HCT116 (cell line): ENCODE measurements at regions not wholly inside any gene's neighbourhood (a gene's known extent, or its start where the extent isn't known, plus 50 kb on each side); places are given as distances from the start of the nearest gene placed in this dataset.

Source experiments
- ATAC-seq: fragments of 200-7000 bp; cut with Tn5 transposase; 2 replicates; pipeline ENCODE4 v1.9.1; 2020; ENCODE audit warnings: mild to moderate bottlenecking, moderate library complexity
- BruUV-seq: library from RNA; stranded (reverse); fragments of 400-500 nt; replicated peaks from 2 replicates; lab custom pipeline; 2021; lab: Mats Ljungman, UMichigan
- CTCF ChIA-PET: fragments of 300-600 bp; sonication (Branson Sonifier 250); formaldehyde crosslinking; loops from one replicate; lab custom pipeline; 2021; ENCODE audit warnings: antibody characterized with exemption; lab: Charles Lee
- POLR2A ChIA-PET: fragments of 300-600, 350-600 bp; sonication (Branson Sonifier 250); formaldehyde crosslinking; loops from one replicate; lab custom pipeline; 2021; ENCODE audit warnings: antibody characterized with exemption; lab: Charles Lee
- RAD21 ChIA-PET, 2 experiments: fragments of 300-600 bp; sonication (Branson Sonifier 250); formaldehyde crosslinking; loops; one replicate each; lab custom pipeline; 2023; ENCODE audit warnings: low total read pairs in 2 of 2; ENCODE audit not compliant: uncharacterized antibody in 2 of 2, unreplicated experiment in 2 of 2, low non-redundant PET in 1 of 2; lab: Charles Lee
- DNase-seq: peaks from one replicate; pipeline ENCODE4 v3.0.0-alpha.2; 2010; ENCODE audit warnings: low read depth, low spot score
- H2AFZ ChIP-seq: fragments of 200-600 bp; shearing (Covaris generic), sonication (generic); 2 replicates; pipeline ENCODE4 v1.6.1; 2017; ENCODE audit warnings: low read depth, mixed run types, mixed read lengths, antibody characterized with exemption, low read length; ENCODE audit not compliant: poor library complexity, severe bottlenecking
- H3K27ac ChIP-seq: 2 replicates; pipeline ENCODE4 v1.5.1; 2012; ENCODE audit warnings: low read depth, low read length
- H3K27me3 ChIP-seq: fragments of 200-600 bp; sonication (generic); 2 replicates; pipeline ENCODE4 v1.6.1; 2016; ENCODE audit warnings: mixed run types, low read length, mixed read lengths; ENCODE audit not compliant: insufficient read depth
- H3K36me3 ChIP-seq, 2 experiments: fragments of 200-500 bp in 1 of 2; fragments of 200-600 bp in 1 of 2; sonication (Bioruptor generic) in 1 of 2; sonication (generic) in 1 of 2; 2 replicates each; pipeline versions ENCODE4 v1.5.1 to v1.6.1; 2014 to 2016; ENCODE audit warnings: low read length in 2 of 2, inconsistent platforms in 1 of 2, mixed read lengths in 1 of 2, mixed run types in 1 of 2; ENCODE audit not compliant: insufficient read depth in 2 of 2, control insufficient read depth in 1 of 2
- H3K4me1 ChIP-seq, 2 experiments: fragments of 200-600 bp in 1 of 2; sonication (generic) in 1 of 2; 2 replicates each; pipeline versions ENCODE4 v1.5.1 to v1.6.1; 2012 to 2017; ENCODE audit warnings: low read length in 2 of 2, inconsistent platforms in 1 of 2, mild to moderate bottlenecking in 1 of 2, mixed read lengths in 1 of 2, mixed run types in 1 of 2, moderate library complexity in 1 of 2; ENCODE audit not compliant: insufficient read depth in 2 of 2, control insufficient read depth in 1 of 2
- H3K4me2 ChIP-seq: fragments of 200-600 bp; sonication (generic); 2 replicates; pipeline ENCODE4 v1.6.1; 2017; ENCODE audit warnings: mixed run types, low read length, mixed read lengths
- H3K4me3 ChIP-seq, 2 experiments: fragments of 200-600 bp in 1 of 2; sonication (generic) in 1 of 2; replicated peaks in 1 of 2; 2 replicates each; pipeline ENCODE4 v1.5.1; 2011 to 2016; ENCODE audit warnings: low read length in 2 of 2, control low read depth in 1 of 2, low read depth in 1 of 2, mild to moderate bottlenecking in 1 of 2, mixed read lengths in 1 of 2, mixed run types in 1 of 2
- H3K79me2 ChIP-seq: fragments of 200-600 bp; sonication (generic); 2 replicates; pipeline ENCODE4 v1.6.1; 2017; ENCODE audit warnings: mild to moderate bottlenecking, mixed run types, low read length, moderate library complexity, mixed read lengths; ENCODE audit not compliant: insufficient read depth
- H3K9ac ChIP-seq: fragments of 200-600 bp; sonication (generic); 2 replicates; pipeline ENCODE4 v1.6.1; 2016; ENCODE audit warnings: low read length, mixed read lengths
- H3K9me2 ChIP-seq: fragments of 200-600 bp; sonication (generic), shearing (Covaris generic); 2 replicates; pipeline ENCODE4 v1.6.1; 2017; ENCODE audit warnings: mixed run types, mild to moderate bottlenecking, moderate library complexity; ENCODE audit not compliant: insufficient read depth
- H3K9me3 ChIP-seq, 2 experiments: fragments of 200-500 bp in 1 of 2; fragments of 200-600 bp in 1 of 2; sonication (Bioruptor generic) in 1 of 2; sonication (generic) in 1 of 2; 2 replicates each; pipeline ENCODE4 v1.6.1; 2014 to 2017; ENCODE audit warnings: low read length in 2 of 2, mixed read lengths in 2 of 2, inconsistent platforms in 1 of 2, low read depth in 1 of 2, mild to moderate bottlenecking in 1 of 2, mixed run types in 1 of 2, moderate library complexity in 1 of 2; ENCODE audit not compliant: control insufficient read depth in 1 of 2, insufficient read depth in 1 of 2
- H4K20me1 ChIP-seq: fragments of 200-600 bp; sonication (generic), shearing (Covaris generic); 2 replicates; pipeline ENCODE4 v1.6.1; 2017; ENCODE audit warnings: mixed run types, mild to moderate bottlenecking, moderate library complexity; ENCODE audit not compliant: insufficient read depth
- ATF3 ChIP-seq: IDR thresholded peaks from 2 replicates; pipeline ENCODE4 v1.6.1; 2012
- CEBPB ChIP-seq: IDR thresholded peaks from 2 replicates; pipeline ENCODE4 v1.6.1; 2012; ENCODE audit warnings: low read depth
- EGR1 ChIP-seq: IDR thresholded peaks from 2 replicates; pipeline ENCODE4 v1.6.1; 2012; ENCODE audit warnings: low read depth
- ELF1 ChIP-seq: IDR thresholded peaks from 2 replicates; pipeline ENCODE4 v1.6.1; 2012; ENCODE audit warnings: low read depth, borderline replicate concordance
- EZH2phosphoT487 ChIP-seq: fragments of 200-600 bp; IDR thresholded peaks from 2 replicates; pipeline ENCODE4 v1.6.1; 2018; ENCODE audit warnings: antibody characterized with exemption, borderline replicate concordance
- JUND ChIP-seq: IDR thresholded peaks from 2 replicates; pipeline ENCODE4 v1.6.1; 2012
- POLR2A ChIP-seq: IDR thresholded peaks from 2 replicates; pipeline ENCODE4 v1.7.0; 2011; ENCODE audit warnings: borderline replicate concordance; ENCODE audit not compliant: insufficient read depth, insufficient read length; ENCODE audit errors: extremely low read depth
- POLR2AphosphoS5 ChIP-seq: IDR thresholded peaks from 2 replicates; pipeline ENCODE4 v1.6.1; 2011; ENCODE audit warnings: mild to moderate bottlenecking, low read depth, low read length, moderate library complexity
- SP1 ChIP-seq: IDR thresholded peaks from 2 replicates; pipeline ENCODE4 v1.6.1; 2012; ENCODE audit warnings: low read depth
- SRF ChIP-seq: IDR thresholded peaks from 2 replicates; pipeline ENCODE4 v1.6.1; 2012; ENCODE audit warnings: low read depth
- TCF7L2 ChIP-seq: IDR thresholded peaks from 2 replicates; pipeline ENCODE4 v1.7.0; 2011; ENCODE audit warnings: borderline replicate concordance, inconsistent platforms; ENCODE audit not compliant: insufficient read depth, insufficient read length; ENCODE audit errors: extremely low read depth
- ZNF274 ChIP-seq: fragments of 200-500 bp; sonication (Bioruptor generic); IDR thresholded peaks from 2 replicates; pipeline ENCODE4 v1.6.1; 2014; ENCODE audit warnings: mild to moderate bottlenecking, low read depth, low read length, inconsistent platforms
- intact Hi-C: fragments of 100-400 bp; cut with micrococcal nuclease; formaldehyde crosslinking; loops from 2 replicates; pipeline ENCODE4 v1.10.0; 2022
- TF ChIP-seq, protein P1 (sequence below), 3 experiments: fragments of 200-600 bp in 1 of 3; sonication (generic) in 1 of 3; IDR thresholded peaks in 2 of 3; conservative IDR thresholded peaks in 1 of 3; 2 replicates each; pipeline ENCODE4 v1.5.1; 2012 to 2017; ENCODE audit warnings: low read depth in 2 of 3, low read length in 2 of 3, antibody characterized with exemption in 1 of 3, borderline replicate concordance in 1 of 3, control low read depth in 1 of 3, mild to moderate bottlenecking in 1 of 3, mixed read lengths in 1 of 3, mixed run types in 1 of 3, moderate library complexity in 1 of 3; ENCODE audit not compliant: insufficient read depth in 1 of 3

DNA sequence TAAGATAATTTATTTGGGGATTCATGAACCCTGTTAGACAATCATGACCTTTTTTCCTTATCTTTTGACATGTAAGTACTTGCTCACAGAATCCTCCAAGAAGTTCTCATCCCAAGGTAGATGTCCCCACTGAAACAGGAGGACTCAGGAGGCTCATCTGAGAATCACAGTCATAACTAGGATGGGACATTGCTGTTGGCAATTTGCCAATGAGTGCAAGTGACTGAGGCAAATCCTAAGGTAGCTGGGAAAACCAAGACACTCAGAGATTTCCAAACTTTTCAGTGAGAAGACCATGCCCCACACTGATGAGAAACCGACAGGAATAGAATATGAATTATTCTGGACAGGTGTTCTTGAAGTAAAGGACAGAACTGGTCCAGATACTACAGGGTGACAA, 735.0 kb downstream of the TMEM182 start (continued):
- TF ChIP-seq CEBPB: no peak
- TF ChIP-seq ATF3: no peak
- no peak for TF ChIP-seq ZNF274
- no peak for TF ChIP-seq EZH2phosphoT487

- intact Hi-C loops: no loop called here
- CTCF ChIA-PET: no interaction called here
- no peak overlapping the region for H3K9ac ChIP-seq
- POLR2A ChIA-PET: no interaction called here
- H3K9me2 ChIP-seq: no peaks in the 10 kb centered on the region
- no peak overlapping the region for H3K4me2 ChIP-seq
- no peaks in the 10 kb centered on the region for H4K20me1 ChIP-seq
- DNase-seq (no peak), ATAC-seq (no peak)
- no peaks in the 10 kb centered on the region for H3K27me3 ChIP-seq
- H3K36me3 ChIP-seq: no peaks in the 10 kb centered on the region
- TF ChIP-seq JUND: no peak
- TF ChIP-seq ATF3: no peak
- TF ChIP-seq ZNF274: no peak
- TF ChIP-seq, protein P1, sequence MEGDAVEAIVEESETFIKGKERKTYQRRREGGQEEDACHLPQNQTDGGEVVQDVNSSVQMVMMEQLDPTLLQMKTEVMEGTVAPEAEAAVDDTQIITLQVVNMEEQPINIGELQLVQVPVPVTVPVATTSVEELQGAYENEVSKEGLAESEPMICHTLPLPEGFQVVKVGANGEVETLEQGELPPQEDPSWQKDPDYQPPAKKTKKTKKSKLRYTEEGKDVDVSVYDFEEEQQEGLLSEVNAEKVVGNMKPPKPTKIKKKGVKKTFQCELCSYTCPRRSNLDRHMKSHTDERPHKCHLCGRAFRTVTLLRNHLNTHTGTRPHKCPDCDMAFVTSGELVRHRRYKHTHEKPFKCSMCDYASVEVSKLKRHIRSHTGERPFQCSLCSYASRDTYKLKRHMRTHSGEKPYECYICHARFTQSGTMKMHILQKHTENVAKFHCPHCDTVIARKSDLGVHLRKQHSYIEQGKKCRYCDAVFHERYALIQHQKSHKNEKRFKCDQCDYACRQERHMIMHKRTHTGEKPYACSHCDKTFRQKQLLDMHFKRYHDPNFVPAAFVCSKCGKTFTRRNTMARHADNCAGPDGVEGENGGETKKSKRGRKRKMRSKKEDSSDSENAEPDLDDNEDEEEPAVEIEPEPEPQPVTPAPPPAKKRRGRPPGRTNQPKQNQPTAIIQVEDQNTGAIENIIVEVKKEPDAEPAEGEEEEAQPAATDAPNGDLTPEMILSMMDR (IDR thresholded peaks at IDR 0.05 in 2 of 3, conservative IDR thresholded peaks at IDR 0.05 in 1 of 3; ENCODE audit: borderline replicate concordance in 1 of 3, insufficient read depth in 1 of 3, low read depth in 2 of 3, low read length in 2 of 3): no peak
- TF ChIP-seq SRF: no peak
- TF ChIP-seq POLR2AphosphoS5: no peak
- no peak for TF ChIP-seq ELF1
- TF ChIP-seq TCF7L2: no peak
- TF ChIP-seq SP1: no peak
- TF ChIP-seq POLR2A: no peak
- TF ChIP-seq CEBPB: no peak
- no peak for TF ChIP-seq EGR1
- no peak overlapping the region for H2AFZ ChIP-seq
- no peak overlapping the region for H3K27ac ChIP-seq
- RAD21 ChIA-PET: no interaction called here
- BruUV-seq: no TSS peak
- H3K4me1 ChIP-seq: no peaks in the 10 kb centered on the region
- H3K9me3 ChIP-seq: peaks cover 5 to 14% of the 10 kb centered on the region in 2 experiments; a peak in 2 of 4 replicates
- H3K79me2 ChIP-seq: no peaks in the 10 kb centered on the region
- no peak overlapping the region for H3K4me3 ChIP-seq
Measured at GRCh38 chr2:103506812-103507211, 745.0 kb downstream of the TMEM182 start.
